Left lobe of liver (tissue), 2 donors: ENCODE measurements at regions not wholly inside any gene's neighbourhood (a gene's known extent, or its start where the extent isn't known, plus 50 kb on each side); places are given as distances from the start of the nearest gene placed in this dataset.
"Not testable (repeated sequence)": the region's sequence is repeated elsewhere in the genome, so short reads cannot be mapped to it uniquely, and the experiment has no call there.

Experiments used
- ATAC-seq: fragments of 200-7000 bp; cut with Tn5 transposase; one replicate; pipeline ENCODE4 v1.9.1; 2020; ENCODE audit warnings: mild to moderate bottlenecking, moderate library complexity
- DNase-seq: peaks from one replicate; pipeline ENCODE4 v3.0.0-alpha.2; 2020; ENCODE audit warnings: low spot score
- donor health status: DM: no; HTN: no; CAD: no; lungs with moderate emphysema.
- donor health status: DM: no; HTN: yes; CAD: no.

DNA sequence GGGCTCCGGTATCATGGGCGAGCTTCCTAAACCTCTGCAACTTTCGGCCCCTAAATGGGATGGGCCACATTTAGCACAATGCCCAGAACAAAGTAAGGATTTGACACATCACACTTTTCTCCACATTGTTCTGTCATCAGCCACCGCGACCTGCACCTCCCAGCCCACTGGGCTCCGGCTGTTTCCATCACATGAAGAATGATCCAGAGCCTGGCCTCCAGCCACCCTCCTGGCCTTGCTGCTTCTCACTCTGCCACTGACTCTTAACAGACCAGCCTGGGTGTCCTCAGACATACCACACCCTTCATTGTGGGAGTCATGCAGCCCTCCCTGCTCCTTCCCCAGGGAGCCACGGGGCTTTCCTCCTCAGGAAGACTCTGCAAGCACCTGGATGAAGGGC lies 113.7 kb downstream of the IGLL1 start:
- DNase-seq (no peak), ATAC-seq (no peak)

DNA sequence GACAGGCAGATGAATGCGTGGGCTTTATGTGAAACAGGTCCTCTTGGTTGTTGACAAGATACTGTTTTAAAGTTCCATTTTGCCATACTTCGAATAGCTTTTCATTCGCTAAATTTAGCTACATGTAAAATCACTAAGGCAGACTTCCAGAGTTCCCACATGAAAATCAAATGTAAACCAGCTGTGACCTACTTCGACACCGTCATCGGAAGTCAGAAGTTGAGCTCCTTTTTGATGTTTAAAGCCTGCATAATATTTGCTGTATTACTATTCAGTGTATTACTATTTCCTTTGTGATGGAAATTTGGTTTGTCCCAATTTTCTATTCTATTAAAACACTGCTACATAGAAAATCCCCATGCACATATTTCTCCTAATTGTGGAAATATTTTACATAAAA lies 115.3 kb downstream of the IGLL1 start:
- not testable (repeated sequence) for DNase-seq, ATAC-seq

DNA sequence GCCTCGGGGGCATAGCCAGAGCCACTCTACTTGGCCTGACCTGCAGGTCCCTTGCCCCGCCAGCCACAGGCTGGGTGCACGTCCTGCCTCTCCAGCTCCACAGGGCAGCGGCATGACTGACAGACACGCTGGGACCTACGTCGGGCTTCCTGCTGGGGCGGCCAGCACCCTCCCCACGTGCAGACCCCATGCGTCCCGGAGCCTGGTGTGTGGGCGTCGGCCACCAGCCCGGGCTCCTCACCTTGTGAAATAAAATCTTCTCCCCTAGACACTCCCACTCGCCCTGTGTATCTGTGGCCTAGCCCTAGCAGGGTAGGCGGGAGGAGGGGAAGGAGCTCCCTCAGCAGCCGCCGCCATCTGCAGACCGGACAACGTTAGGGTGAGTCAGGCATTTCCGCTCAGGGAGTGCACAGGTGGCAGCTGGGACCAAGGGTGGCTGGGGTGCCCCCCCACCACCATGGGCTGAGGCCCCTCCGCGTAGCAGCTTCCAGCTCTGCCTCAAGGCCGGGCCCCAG lies 119.5 kb downstream of the IGLL1 start:
- not testable (repeated sequence) for ATAC-seq, DNase-seq

DNA sequence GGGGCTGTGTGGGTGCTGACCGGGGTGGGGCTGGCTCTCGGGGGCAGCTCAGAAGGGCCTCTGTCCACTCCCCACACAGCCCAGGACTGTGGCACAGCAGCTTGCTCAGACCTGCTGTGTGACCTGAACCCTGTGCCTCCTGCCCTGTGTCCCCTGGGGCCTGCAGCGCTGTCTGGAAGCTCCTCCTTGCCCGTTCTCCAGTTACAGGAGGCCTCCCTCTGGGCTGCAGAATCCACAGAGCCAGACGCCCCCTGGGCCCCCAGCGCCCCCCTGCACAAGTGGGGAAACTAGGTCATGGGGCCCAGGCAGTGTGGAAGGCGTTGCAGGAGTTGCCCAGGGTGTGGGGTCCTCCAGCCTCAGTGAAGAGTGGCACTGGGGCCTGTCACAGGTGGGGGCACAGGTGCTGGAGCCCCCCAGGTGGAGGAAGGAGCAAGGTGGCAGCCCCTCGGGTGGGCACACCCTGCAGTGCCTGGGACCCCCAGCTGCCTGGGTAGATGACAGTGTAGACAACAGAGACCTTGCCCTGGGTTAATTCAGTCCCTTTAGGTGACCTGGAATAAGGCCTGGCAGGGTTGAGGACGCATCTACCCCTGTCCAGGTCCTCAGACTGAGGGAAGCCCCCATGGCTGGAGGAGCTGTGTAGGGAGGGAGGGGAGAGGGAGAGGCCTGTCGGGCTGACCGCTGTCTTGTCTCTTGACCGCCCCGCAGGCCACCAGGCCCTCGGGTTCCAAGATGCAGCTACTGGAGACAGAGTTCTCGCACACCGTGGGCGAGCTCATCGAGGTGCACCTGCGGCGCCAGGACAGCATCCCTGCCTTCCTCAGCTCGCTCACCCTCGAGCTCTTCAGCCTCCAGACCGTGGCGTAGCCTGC lies 120.2 kb downstream of the IGLL1 start:
- DNase-seq, ATAC-seq: not testable (repeated sequence)

DNA sequence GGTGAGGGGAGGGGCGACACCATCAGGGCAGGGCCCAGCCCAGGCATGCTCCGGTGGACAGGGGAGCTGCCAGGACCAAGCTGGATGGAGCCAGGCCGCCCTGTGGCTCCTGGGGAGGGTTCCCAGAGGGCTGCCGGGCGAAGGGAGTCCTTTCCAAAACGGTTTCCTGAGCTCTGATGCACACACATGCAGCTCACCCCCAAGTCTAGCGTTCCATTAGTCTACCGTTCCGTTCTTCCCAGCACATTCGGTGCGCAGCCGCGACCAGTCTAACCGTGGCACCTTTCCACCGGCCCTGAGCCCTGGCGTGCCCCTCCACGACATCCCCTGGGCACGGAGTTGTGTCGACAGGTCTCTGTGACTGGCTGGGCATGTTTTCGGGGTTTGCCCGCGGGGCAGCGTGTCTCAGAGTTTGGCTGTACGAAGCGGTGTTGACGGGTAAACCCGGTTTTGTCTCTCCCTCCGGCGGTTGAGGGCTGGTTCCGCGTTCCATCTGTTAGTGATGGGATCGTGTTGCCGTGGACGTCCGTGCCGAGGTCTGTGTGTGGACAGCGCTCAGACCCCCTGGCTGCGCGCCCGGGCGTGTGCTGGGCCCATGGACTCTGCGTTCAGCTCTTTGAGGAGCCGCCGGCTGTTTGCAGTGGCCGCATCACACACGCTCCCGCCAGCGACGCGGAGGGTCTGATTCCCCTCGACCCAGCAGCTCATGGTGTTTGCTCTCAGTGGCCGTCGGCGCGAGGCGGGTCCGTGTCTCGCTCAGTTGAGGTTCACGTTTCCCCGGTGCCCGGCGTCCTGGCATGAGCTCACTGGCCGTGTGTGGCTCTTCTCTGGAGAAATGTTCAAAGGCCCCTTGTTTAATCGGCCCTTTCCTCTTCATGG lies 121.2 kb downstream of the IGLL1 start:
- DNase-seq: no peak
- peak; percentile 63 for ATAC-seq

DNA sequence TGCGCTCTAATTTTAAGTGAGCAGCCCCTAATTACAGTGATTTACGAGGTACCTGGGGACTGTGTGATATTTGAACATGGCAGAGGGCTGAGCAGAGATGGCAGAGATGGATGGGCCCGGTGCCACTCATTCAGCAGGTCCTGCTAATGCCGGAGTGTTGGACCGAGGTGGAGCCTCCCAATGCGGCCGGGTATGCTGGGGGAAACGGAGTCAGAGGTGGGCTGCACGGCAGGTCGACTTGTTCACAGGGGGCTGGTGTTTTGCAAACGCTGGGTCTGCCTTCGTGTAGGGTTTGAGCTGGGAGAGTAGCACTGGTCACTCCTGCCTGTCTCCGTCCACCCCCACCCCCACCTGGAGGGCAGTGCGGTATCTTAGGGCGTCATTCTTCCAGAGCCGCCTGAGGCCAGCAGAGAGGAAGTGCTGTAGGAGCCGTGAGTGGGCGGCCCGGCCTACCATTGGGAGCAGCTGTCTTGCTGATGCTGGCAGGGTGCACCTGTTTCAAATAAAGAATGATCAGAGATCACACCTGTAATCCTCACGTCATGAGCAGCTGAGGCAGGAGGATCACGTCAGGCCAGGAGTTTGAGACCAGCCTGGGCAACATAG lies 122.6 kb downstream of the IGLL1 start:
- DNase-seq (no peak), ATAC-seq (no peak)

DNA sequence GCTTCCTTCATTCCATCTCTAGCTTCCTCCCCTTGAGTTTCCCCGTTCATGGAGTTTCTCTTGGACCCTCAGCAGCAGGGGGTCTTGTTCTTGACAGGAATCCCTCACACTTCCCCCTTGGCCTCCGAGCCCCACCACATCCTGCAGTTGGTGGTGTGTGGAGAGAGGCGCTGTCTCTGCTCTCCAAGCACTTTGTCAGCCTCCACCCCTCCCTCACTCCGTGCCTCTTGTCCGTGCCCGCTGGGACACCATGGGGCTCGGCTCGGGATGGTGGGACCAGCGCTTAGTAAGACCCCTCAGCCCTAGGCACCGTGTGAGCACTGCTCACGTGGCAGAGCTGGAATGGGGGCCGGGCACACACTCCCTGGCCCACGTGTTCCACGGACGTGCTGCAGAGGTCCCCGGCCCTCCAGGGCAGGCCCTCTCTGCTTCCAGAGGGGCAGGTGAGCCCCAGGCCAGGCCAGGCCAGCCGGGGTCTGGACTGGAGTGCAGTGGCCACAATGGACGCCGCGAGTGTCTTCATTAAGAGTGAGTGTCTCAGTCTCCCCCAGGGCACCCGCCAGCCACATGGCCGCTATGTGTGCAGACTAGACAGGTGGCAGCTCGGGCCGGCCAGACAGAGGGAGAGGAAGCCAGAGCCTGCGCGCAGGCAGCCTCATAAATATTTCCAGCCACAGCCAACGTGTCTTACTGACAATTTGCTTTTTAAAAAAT lies 123.3 kb downstream of the IGLL1 start:
- ATAC-seq, DNase-seq: not testable (repeated sequence)

DNA sequence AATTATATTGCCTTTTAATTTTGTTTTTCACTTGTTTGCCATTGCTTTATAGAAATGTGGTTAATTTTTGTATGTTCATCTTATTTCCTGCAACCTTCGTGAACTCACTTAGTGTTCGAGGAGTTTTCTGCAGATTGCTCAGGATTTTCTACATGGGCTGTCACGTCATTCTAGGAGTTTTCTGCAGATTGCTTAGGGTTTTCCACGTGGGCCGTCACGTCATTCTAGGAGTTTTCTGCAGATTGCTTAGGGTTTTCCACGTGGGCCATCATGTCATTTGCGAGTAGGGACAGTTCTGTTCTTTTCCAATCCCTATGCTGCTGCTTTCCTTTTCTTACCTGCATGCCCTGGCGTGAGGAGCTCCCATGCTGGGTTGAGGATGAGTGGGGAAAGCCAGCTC lies 125.7 kb downstream of the IGLL1 start:
- DNase-seq, ATAC-seq: not testable (repeated sequence)

DNA sequence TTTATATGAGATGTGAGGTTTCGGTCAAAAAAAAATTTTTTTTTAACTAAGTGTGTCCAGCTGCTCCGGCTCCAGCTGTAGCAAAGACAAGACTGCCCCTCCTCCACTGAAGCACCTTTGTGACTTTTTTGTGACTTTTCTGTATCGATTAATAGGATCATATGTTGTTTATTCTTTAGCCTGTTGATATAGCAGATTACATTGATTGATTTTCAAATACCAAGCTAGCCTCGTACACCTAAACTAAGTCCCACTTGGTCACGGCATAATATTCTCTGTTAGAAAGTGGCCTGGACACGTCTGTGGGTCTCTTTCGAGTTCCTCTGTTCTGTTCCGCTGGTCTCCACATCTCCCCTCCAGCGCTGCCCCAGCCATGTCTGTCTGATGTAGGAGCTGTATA lies 126.8 kb downstream of the IGLL1 start:
- ATAC-seq: no peak
- DNase-seq: no peak

DNA sequence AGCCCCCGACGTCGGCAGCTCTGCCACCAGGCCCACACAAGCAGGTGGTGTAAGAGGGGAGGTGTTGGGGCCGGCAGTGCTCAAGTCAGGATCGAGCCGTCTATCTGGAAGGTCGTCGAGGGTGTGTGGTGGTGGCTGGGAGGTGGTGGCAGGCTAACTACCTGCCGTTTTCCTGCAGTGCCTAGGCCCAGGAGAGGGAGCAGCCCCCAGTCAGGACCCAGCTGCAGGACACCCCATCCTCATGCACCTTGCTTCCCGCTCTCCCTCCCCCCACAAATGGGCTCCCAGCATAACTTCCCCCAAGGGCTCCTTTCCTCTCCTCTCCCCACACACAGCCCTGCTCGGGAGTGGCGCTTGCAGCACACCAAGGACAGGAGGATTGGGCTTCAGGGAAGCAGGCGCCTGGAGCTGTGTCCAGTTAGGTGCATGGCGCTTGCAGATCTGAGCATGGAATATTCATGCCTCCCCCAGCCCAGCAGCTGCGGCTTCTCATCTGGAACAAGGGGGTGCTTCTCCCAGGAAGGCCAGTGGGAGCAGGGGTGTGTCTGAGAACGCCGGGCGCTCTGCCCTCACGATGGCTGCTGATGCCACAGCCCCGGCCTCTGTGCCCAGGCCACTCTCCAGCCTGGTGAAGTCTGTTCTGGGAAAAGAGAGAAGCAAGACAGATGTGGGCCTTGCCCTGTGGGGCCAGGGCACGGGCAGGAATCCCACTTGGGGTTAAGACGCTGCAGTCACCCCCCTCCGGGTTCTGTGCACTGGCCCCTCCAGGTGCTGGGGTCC lies 127.7 kb downstream of the IGLL1 start:
- no peak for ATAC-seq
- DNase-seq: no peak

DNA sequence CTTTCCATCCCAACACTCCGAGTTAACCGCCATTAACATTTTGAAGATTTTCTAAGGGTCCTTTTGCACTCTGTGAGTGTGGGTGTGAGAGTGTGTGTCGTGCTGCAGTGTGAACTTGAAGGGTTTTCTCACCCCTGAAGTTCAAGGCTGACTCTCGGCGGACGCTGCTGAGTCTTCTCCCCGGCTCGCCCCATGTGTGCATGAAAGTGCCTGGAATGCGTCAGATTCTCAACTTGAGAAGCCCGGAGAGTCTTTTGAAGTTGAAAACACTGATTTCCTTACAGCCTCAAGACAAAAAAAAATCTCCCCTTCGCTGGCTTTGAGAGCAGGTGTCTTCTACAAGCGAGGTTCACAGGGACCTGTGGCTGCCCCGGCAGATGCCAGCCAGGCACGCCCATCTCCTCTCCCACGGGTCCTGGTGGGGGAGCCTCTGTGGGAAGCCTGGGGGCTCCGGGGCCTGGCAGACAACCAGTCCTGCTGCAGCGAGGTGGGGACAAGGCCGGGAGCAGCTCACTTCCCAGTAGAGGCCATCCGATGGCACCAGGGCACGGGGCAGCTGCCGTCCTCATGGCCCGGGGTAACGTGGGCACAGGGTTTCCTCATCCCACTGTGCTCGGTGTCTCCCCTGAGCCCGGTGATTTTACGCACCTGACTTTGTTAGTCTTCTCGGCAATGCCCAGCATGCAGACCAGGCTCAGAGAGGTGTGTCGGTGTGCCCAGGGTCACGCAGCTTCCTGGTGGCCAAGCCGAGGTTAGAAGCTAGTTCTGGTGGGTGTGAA lies 128.4 kb downstream of the IGLL1 start:
- not testable (repeated sequence) for ATAC-seq

DNA sequence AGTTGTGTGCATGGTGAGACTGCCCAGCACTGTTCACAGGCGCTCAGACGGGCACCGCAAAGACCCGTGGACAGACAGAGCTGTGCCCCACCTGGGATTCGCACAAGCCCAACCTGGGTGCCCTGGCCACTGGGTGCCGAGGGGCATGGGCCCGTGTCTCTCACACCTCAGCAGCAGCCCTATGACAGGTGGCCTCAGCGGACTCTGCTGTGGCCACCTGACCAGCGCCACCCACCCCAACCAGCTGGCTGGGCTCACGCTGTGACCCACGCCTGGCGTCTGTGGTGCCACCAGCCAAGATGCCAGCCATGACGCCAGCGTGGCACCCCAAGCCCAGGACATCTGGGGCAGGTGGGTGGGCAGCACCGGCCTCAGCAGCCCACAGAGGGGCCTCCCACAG lies 129.3 kb downstream of the IGLL1 start:
- DNase-seq, ATAC-seq: not testable (repeated sequence)

More for the DNA sequence above, 128.4 kb downstream of the IGLL1 start:
- DNase-seq: not testable (repeated sequence)

DNA sequence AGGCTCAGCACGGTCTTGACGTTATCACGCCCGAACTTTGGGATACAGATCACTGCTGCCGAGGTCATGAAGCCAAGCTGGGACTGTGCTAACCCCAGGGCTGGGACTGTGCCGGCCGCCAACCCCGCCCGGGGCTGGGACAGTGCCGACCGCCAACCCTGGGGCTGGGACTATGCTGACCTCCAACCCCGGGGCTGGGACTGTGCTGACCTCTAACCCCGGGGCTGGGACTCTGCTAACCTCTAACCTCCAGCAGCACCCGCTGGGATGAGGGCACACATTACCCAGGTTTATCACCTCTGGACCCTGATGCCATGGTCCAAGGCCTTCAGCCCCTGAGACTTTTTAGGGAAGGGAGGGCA lies 129.7 kb downstream of the IGLL1 start:
- DNase-seq (no peak), ATAC-seq (no peak)

DNA sequence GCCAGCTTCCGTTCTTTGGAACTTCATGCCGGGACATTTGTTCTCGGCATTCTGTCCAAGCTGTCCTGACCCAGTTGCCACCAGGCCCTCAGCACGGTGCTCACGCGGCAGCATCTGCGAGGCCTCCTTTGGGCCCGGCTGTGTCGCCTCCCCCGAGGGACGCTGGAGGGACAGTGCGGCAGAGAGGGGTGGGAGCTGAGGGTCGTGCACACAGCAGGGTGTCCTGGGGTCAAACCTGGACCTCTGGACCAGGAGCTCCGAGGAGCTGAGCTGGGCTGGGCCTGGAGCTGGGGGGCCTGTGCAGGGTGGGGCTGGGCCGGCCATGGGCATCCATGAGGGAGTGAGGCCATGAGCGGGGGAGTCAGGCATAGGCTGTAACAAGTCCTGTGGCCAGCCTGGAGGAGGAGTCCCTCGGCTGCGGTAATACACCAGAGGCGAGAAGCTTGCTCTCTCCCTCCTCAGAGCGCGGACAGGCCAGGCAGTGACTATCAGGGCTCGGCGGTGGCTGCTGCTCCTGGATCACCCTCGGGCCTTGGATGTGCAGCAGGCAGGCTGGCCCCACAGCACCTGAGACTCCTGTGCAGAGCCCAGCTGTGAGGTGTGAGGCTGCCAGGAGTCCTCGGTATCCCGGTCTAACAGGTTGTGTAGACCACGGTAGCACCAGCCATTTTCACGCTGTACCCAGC lies 130.2 kb downstream of the IGLL1 start:
- peak; percentile 26 for DNase-seq
- not testable (repeated sequence) for ATAC-seq

DNA sequence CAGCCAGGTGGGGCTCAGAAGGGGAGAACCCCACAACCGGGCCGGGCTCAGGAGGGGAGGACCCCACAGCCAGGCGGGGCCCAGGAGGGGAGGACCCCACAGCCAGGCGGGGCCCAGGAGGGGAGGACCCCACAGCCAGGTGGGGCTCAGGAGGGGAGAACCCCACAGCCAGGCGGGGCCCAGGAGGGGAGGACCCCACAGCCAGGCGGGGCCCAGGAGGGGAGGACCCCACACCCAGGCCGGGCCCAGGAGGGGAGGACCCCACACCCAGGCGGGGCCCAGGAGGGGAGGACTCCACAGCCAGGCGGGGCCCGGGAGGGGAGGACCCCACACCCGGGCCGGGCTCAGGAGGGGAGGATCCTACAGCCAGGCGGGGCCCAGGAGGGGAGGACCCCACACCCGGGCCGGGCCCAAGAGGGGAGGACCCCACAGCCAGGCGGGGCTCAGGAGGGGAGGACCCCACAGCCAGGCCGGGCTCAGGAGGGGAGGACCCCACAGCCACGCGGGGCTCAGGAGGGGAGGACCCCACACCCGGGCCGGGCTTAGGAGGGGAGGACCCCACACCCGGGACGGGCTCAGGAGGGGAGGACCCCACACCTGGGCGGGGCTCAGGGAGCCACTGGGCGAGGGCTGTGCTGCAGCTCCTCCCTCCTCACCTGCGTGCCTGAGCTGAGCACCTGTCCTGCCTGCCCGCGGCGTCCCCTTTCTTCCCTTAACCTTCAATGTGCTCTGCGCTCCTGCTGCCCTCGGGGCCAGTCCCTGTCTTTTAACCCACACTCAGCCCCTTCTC lies 131.4 kb downstream of the IGLL1 start:
- ATAC-seq, DNase-seq: not testable (repeated sequence)

DNA sequence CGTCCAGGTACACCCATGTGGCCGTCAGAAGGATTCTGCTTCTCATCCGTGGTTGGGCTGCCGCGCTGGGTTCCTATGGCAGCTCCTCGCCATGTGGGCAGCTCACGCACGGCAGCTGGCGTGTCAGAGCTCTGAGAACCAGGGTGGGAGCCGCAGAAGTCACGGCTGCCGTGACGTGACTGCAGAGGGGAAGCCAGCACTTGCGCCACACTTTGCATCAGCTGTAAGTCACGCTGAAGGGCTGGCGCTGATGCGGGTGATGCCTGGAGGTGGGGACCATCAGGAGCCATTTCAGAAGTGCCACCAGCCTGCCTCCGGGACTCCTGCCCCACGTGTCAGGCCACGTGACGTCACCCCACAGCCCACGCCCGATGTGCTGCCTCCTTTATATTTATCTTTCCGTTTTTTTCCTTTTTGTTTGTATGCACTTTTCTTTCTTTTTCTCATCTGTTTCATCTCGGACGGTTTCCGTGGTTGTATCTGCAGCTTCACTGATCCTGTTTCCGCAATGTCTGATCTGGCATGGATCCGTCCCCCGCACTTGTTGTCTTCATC lies 133.2 kb downstream of the IGLL1 start:
- DNase-seq (peak; percentile 37), ATAC-seq (no peak)

DNA sequence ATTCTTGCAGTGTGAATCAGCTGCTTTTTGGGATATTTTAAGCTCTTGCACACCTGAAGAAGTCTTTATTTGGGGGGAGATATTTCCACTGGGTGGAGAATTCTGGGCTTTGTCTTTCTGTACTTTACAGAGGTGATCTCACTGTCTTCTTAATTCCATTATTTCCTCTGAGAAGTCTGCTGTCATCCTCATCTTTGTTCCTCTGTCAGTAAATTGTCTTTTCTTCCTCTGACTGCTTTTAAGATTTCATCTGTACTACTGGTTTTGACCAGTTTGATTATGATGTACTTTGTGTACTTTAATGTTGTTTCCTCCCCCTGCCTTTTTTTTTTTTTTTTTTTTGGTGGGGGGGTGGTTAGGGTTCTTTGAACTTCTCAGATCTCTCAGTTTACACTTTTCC lies 133.9 kb downstream of the IGLL1 start:
- ATAC-seq, DNase-seq: not testable (repeated sequence)
